ENCODE measurements at regions not wholly inside any gene's neighbourhood (a gene's known extent, or its start where the extent isn't known, plus 50 kb on each side); places are given as distances from the start of the nearest gene placed in this dataset.

- no peak for TF ChIP-seq ZNF232 (CRISPR knock-in tag; IDR thresholded peaks at IDR 0.05; ENCODE audit: borderline replicate concordance)
Observed at GRCh38 chr9:18255747-18256146, 218.2 kb upstream of the ADAMTSL1 start (continued).

GRCh38 chr9:18256568-18256967 is 217.4 kb upstream of the ADAMTSL1 start:
- no peak overlapping the region for H2AFZ ChIP-seq (ENCODE audit: low read length)
- no peak for ATAC-seq
- no peaks in the 10 kb centered on the region for H3K9me3 ChIP-seq (ENCODE audit: low read length)
- no peak overlapping the region for H3K27ac ChIP-seq (ENCODE audit: extremely low read length, insufficient read depth, low read length)
- FAIRE-seq = no peak
- TF ChIP-seq ZNF569 (CRISPR knock-in tag; IDR thresholded peaks at IDR 0.05; ENCODE audit: borderline replicate concordance) = no peak
- no peak for TF ChIP-seq SRSF1 (optimal IDR thresholded peaks at IDR 0.05; ENCODE audit: low read depth, low read length)
- no peak for TF ChIP-seq DMAP1 (CRISPR knock-in tag; IDR thresholded peaks at IDR 0.05)
- no peak for TF ChIP-seq DBP (CRISPR knock-in tag; IDR thresholded peaks at IDR 0.05; ENCODE audit: not compliant biosample characterization)
- TF ChIP-seq PPARG (CRISPR knock-in tag; conservative IDR thresholded peaks at IDR 0.05) = no peak
- TF ChIP-seq ZNF503 (CRISPR knock-in tag; IDR thresholded peaks at IDR 0.05) = no peak
- no peak for TF ChIP-seq DR1 (CRISPR knock-in tag; IDR thresholded peaks at IDR 0.05)
- TF ChIP-seq KLF13 (CRISPR knock-in tag; IDR thresholded peaks at IDR 0.05) = no peak
- TF ChIP-seq BORCS8-MEF2B (CRISPR knock-in tag; IDR thresholded peaks at IDR 0.05) = no peak
- no peak for TF ChIP-seq EEA1 (CRISPR knock-in tag; IDR thresholded peaks at IDR 0.05; ENCODE audit: borderline replicate concordance)
- no peak for TF ChIP-seq FOXK1 (CRISPR knock-in tag; IDR thresholded peaks at IDR 0.05; ENCODE audit: borderline replicate concordance, low read depth)
- no peak for TF ChIP-seq TBX3 (IDR thresholded peaks at IDR 0.05; ENCODE audit: borderline replicate concordance)
- TF ChIP-seq ZBTB14 (CRISPR knock-in tag; IDR thresholded peaks at IDR 0.05) = no peak
- TF ChIP-seq ZNF747 (CRISPR knock-in tag; IDR thresholded peaks at IDR 0.05; ENCODE audit: borderline replicate concordance) = no peak
- TF ChIP-seq ELF3 (CRISPR knock-in tag; IDR thresholded peaks at IDR 0.05) = no peak
- H3K4me2 ChIP-seq (ENCODE audit: low read depth, low read length) = no peak overlapping the region
- no peaks in the 10 kb centered on the region for H3K36me3 ChIP-seq (replicated peaks in 1 of 2; ENCODE audit: control insufficient read depth in 1 of 2, insufficient read depth in 2 of 2, low read length in 2 of 2)
- H3K4me1 ChIP-seq (ENCODE audit: insufficient read depth, low read length) = no peaks in the 10 kb centered on the region
- CTCF ChIA-PET (ENCODE audit: low intra/inter-chr PET ratio, low total read pairs) = interaction anchor here (2.2 kb wide), 1 partner anchor 186 kb away, joined by 24 read pairs; no protein-coding TSS in a partner anchor
- intact Hi-C loops (cut with micrococcal nuclease; ENCODE audit: unreplicated experiment) (no loop called here), in situ Hi-C loops (cut with HindIII; ENCODE audit: extremely low pct_ligation_motif_present, low pct_unique_long_range_greater_than_20kb) (loop anchor here (5.0 to 25.0 kb wide), 2 partner anchors 556 to 771 kb away; no protein-coding TSS in a partner anchor)
- no peaks in the 10 kb centered on the region for H3K27me3 ChIP-seq (ENCODE audit: control insufficient read depth in 1 of 2, insufficient read depth in 2 of 2, low read length in 2 of 2)
- DNase-seq (ENCODE audit: low spot score) = no peak
- no peaks in the 10 kb centered on the region for H4K20me1 ChIP-seq (ENCODE audit: insufficient read depth, low read length)
- no TSS peak for BruUV-seq (replicated peaks)
- H3K4me3 ChIP-seq (replicated peaks in 1 of 3; ENCODE audit: insufficient read depth in 1 of 3, low read depth in 2 of 3, low read length in 3 of 3) = no peak overlapping the region
- WGBS (ENCODE audit: low lambda C conversion rate) = 9% methylated on average over 3 of the region's 3 CpGs
- H3K9ac ChIP-seq (ENCODE audit: insufficient read depth, low read depth, low read length) = no peak overlapping the region
- H3K79me2 ChIP-seq (ENCODE audit: insufficient read depth, low read length) = no peaks in the 10 kb centered on the region
- POLR2A ChIA-PET = no interaction called here

All from HepG2 (cell line).